HCT116 (cell line): ENCODE measurements at regions not wholly inside any gene's neighbourhood (a gene's known extent, or its start where the extent isn't known, plus 50 kb on each side); places are given as distances from the start of the nearest gene placed in this dataset.

Experiments used
- ATAC-seq: fragments of 200-7000 bp; cut with Tn5 transposase; 2 replicates; pipeline ENCODE4 v1.9.1; 2020; ENCODE audit warnings: mild to moderate bottlenecking, moderate library complexity
- BruUV-seq: library from RNA; stranded (reverse); fragments of 400-500 nt; replicated peaks from 2 replicates; lab custom pipeline; 2021; lab: Mats Ljungman, UMichigan
- CTCF ChIA-PET: fragments of 300-600 bp; sonication (Branson Sonifier 250); formaldehyde crosslinking; loops from one replicate; lab custom pipeline; 2021; ENCODE audit warnings: antibody characterized with exemption; lab: Charles Lee
- POLR2A ChIA-PET: fragments of 300-600, 350-600 bp; sonication (Branson Sonifier 250); formaldehyde crosslinking; loops from one replicate; lab custom pipeline; 2021; ENCODE audit warnings: antibody characterized with exemption; lab: Charles Lee
- RAD21 ChIA-PET, 2 experiments: fragments of 300-600 bp; sonication (Branson Sonifier 250); formaldehyde crosslinking; loops; one replicate each; lab custom pipeline; 2023; ENCODE audit warnings: low total read pairs in 2 of 2; ENCODE audit not compliant: uncharacterized antibody in 2 of 2, unreplicated experiment in 2 of 2, low non-redundant PET in 1 of 2; lab: Charles Lee
- DNase-seq: peaks from one replicate; pipeline ENCODE4 v3.0.0-alpha.2; 2010; ENCODE audit warnings: low read depth, low spot score
- H2AFZ ChIP-seq: fragments of 200-600 bp; shearing (Covaris generic), sonication (generic); 2 replicates; pipeline ENCODE4 v1.6.1; 2017; ENCODE audit warnings: low read depth, mixed run types, mixed read lengths, antibody characterized with exemption, low read length; ENCODE audit not compliant: poor library complexity, severe bottlenecking
- H3K27ac ChIP-seq: 2 replicates; pipeline ENCODE4 v1.5.1; 2012; ENCODE audit warnings: low read depth, low read length
- H3K27me3 ChIP-seq: fragments of 200-600 bp; sonication (generic); 2 replicates; pipeline ENCODE4 v1.6.1; 2016; ENCODE audit warnings: mixed run types, low read length, mixed read lengths; ENCODE audit not compliant: insufficient read depth
- H3K36me3 ChIP-seq, 2 experiments: fragments of 200-500 bp in 1 of 2; fragments of 200-600 bp in 1 of 2; sonication (Bioruptor generic) in 1 of 2; sonication (generic) in 1 of 2; 2 replicates each; pipeline versions ENCODE4 v1.5.1 to v1.6.1; 2014 to 2016; ENCODE audit warnings: low read length in 2 of 2, inconsistent platforms in 1 of 2, mixed read lengths in 1 of 2, mixed run types in 1 of 2; ENCODE audit not compliant: insufficient read depth in 2 of 2, control insufficient read depth in 1 of 2
- H3K4me1 ChIP-seq, 2 experiments: fragments of 200-600 bp in 1 of 2; sonication (generic) in 1 of 2; 2 replicates each; pipeline versions ENCODE4 v1.5.1 to v1.6.1; 2012 to 2017; ENCODE audit warnings: low read length in 2 of 2, inconsistent platforms in 1 of 2, mild to moderate bottlenecking in 1 of 2, mixed read lengths in 1 of 2, mixed run types in 1 of 2, moderate library complexity in 1 of 2; ENCODE audit not compliant: insufficient read depth in 2 of 2, control insufficient read depth in 1 of 2
- H3K4me2 ChIP-seq: fragments of 200-600 bp; sonication (generic); 2 replicates; pipeline ENCODE4 v1.6.1; 2017; ENCODE audit warnings: mixed run types, low read length, mixed read lengths
- H3K4me3 ChIP-seq, 2 experiments: fragments of 200-600 bp in 1 of 2; sonication (generic) in 1 of 2; replicated peaks in 1 of 2; 2 replicates each; pipeline ENCODE4 v1.5.1; 2011 to 2016; ENCODE audit warnings: low read length in 2 of 2, control low read depth in 1 of 2, low read depth in 1 of 2, mild to moderate bottlenecking in 1 of 2, mixed read lengths in 1 of 2, mixed run types in 1 of 2
- H3K79me2 ChIP-seq: fragments of 200-600 bp; sonication (generic); 2 replicates; pipeline ENCODE4 v1.6.1; 2017; ENCODE audit warnings: mild to moderate bottlenecking, mixed run types, low read length, moderate library complexity, mixed read lengths; ENCODE audit not compliant: insufficient read depth
- H3K9ac ChIP-seq: fragments of 200-600 bp; sonication (generic); 2 replicates; pipeline ENCODE4 v1.6.1; 2016; ENCODE audit warnings: low read length, mixed read lengths
- H3K9me2 ChIP-seq: fragments of 200-600 bp; sonication (generic), shearing (Covaris generic); 2 replicates; pipeline ENCODE4 v1.6.1; 2017; ENCODE audit warnings: mixed run types, mild to moderate bottlenecking, moderate library complexity; ENCODE audit not compliant: insufficient read depth
- H3K9me3 ChIP-seq, 2 experiments: fragments of 200-500 bp in 1 of 2; fragments of 200-600 bp in 1 of 2; sonication (Bioruptor generic) in 1 of 2; sonication (generic) in 1 of 2; 2 replicates each; pipeline ENCODE4 v1.6.1; 2014 to 2017; ENCODE audit warnings: low read length in 2 of 2, mixed read lengths in 2 of 2, inconsistent platforms in 1 of 2, low read depth in 1 of 2, mild to moderate bottlenecking in 1 of 2, mixed run types in 1 of 2, moderate library complexity in 1 of 2; ENCODE audit not compliant: control insufficient read depth in 1 of 2, insufficient read depth in 1 of 2
- H4K20me1 ChIP-seq: fragments of 200-600 bp; sonication (generic), shearing (Covaris generic); 2 replicates; pipeline ENCODE4 v1.6.1; 2017; ENCODE audit warnings: mixed run types, mild to moderate bottlenecking, moderate library complexity; ENCODE audit not compliant: insufficient read depth
- CEBPB ChIP-seq: IDR thresholded peaks from 2 replicates; pipeline ENCODE4 v1.6.1; 2012; ENCODE audit warnings: low read depth
- JUND ChIP-seq: IDR thresholded peaks from 2 replicates; pipeline ENCODE4 v1.6.1; 2012
- POLR2A ChIP-seq: IDR thresholded peaks from 2 replicates; pipeline ENCODE4 v1.7.0; 2011; ENCODE audit warnings: borderline replicate concordance; ENCODE audit not compliant: insufficient read depth, insufficient read length; ENCODE audit errors: extremely low read depth
- RAD21 ChIP-seq: IDR thresholded peaks from 2 replicates; pipeline ENCODE4 v1.6.1; 2012; ENCODE audit warnings: low read depth, mild to moderate bottlenecking
- SP1 ChIP-seq: IDR thresholded peaks from 2 replicates; pipeline ENCODE4 v1.6.1; 2012; ENCODE audit warnings: low read depth
- TCF7L2 ChIP-seq: IDR thresholded peaks from 2 replicates; pipeline ENCODE4 v1.7.0; 2011; ENCODE audit warnings: borderline replicate concordance, inconsistent platforms; ENCODE audit not compliant: insufficient read depth, insufficient read length; ENCODE audit errors: extremely low read depth
- YY1 ChIP-seq: IDR thresholded peaks from 2 replicates; pipeline ENCODE4 v1.6.1; 2011; ENCODE audit warnings: low read length, low read depth, moderate library complexity, mild to moderate bottlenecking; ENCODE audit not compliant: insufficient replicate concordance; ENCODE audit errors: extremely low read depth
- intact Hi-C: fragments of 100-400 bp; cut with micrococcal nuclease; formaldehyde crosslinking; loops from 2 replicates; pipeline ENCODE4 v1.10.0; 2022
- TF ChIP-seq, protein P1 (sequence below), 3 experiments: fragments of 200-600 bp in 1 of 3; sonication (generic) in 1 of 3; IDR thresholded peaks in 2 of 3; conservative IDR thresholded peaks in 1 of 3; 2 replicates each; pipeline ENCODE4 v1.5.1; 2012 to 2017; ENCODE audit warnings: low read depth in 2 of 3, low read length in 2 of 3, antibody characterized with exemption in 1 of 3, borderline replicate concordance in 1 of 3, control low read depth in 1 of 3, mild to moderate bottlenecking in 1 of 3, mixed read lengths in 1 of 3, mixed run types in 1 of 3, moderate library complexity in 1 of 3; ENCODE audit not compliant: insufficient read depth in 1 of 3
- TF ChIP-seq, protein P2 (sequence below): IDR thresholded peaks from 2 replicates; pipeline ENCODE4 v1.6.1; 2012
- TF ChIP-seq, protein P3 (sequence below): IDR thresholded peaks from 2 replicates; pipeline ENCODE4 v1.6.1; 2012

DNA sequence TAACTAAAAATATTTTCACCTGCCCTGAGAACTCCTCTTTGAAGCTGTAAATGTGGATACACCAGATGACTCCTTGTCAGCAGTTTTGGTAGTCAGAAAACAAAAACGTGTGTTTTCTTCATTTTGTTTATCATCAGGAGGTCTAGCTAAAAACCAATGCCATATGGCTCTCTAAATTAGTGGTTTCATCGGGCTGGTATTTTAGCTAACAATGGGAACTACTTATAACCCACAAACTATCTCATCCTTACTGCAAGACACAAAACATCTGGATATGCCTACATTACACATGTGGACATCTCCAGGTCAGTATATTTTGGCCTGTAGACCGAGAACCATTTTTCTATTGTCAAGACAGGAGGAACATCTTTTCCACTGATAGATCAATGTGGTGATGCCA, 56.2 kb downstream of the GAS1 start (continued):
- TF ChIP-seq, protein P1, sequence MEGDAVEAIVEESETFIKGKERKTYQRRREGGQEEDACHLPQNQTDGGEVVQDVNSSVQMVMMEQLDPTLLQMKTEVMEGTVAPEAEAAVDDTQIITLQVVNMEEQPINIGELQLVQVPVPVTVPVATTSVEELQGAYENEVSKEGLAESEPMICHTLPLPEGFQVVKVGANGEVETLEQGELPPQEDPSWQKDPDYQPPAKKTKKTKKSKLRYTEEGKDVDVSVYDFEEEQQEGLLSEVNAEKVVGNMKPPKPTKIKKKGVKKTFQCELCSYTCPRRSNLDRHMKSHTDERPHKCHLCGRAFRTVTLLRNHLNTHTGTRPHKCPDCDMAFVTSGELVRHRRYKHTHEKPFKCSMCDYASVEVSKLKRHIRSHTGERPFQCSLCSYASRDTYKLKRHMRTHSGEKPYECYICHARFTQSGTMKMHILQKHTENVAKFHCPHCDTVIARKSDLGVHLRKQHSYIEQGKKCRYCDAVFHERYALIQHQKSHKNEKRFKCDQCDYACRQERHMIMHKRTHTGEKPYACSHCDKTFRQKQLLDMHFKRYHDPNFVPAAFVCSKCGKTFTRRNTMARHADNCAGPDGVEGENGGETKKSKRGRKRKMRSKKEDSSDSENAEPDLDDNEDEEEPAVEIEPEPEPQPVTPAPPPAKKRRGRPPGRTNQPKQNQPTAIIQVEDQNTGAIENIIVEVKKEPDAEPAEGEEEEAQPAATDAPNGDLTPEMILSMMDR (IDR thresholded peaks at IDR 0.05 in 2 of 3, conservative IDR thresholded peaks at IDR 0.05 in 1 of 3; ENCODE audit: borderline replicate concordance in 1 of 3, insufficient read depth in 1 of 3, low read depth in 2 of 3, low read length in 2 of 3) = no peak
- no peak for TF ChIP-seq SP1
- TF ChIP-seq, all 23 proteins: peak for 0

DNA sequence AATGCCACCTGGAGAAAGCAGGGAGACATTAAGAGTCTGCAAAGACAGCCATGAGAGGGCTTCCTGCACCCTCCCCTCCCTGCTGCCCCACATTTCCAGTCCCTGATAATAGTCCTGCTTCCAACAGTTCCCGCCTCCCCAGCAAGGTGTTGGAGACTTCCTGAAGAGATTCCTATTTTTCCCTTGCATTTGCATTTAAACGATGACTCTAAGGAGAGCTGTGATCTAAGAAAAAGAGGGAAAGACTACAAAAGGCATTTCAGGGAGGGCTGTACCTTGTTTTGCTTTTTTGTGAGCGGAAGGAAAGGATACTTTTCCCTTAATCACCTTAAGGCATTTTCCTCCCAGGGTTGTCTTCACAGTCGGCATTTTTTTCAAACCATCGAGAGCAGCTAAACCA, 62.1 kb downstream of the GAS1 start:
- ChIA-PET POLR2A (no interaction called here), CTCF (no interaction called here), RAD21 (no interaction called here)
- Histone ChIP-seq H3K9ac (no peak overlapping the region), H3K4me2 (no peak overlapping the region), H3K36me3 (no peaks in the 10 kb centered on the region), H3K9me2 (no peaks in the 10 kb centered on the region), H3K27ac (no peak overlapping the region), H3K27me3 (peaks cover 46% of the 10 kb centered on the region), H2AFZ (no peak overlapping the region), H3K4me3 (no peak overlapping the region), H3K4me1 (no peaks in the 10 kb centered on the region), H3K79me2 (no peaks in the 10 kb centered on the region), H3K9me3 (no peaks in the 10 kb centered on the region)
- intact Hi-C loops = no loop called here
- no peak for ATAC-seq
- DNase-seq = no peak
- no peak for TF ChIP-seq POLR2A
- TF ChIP-seq TCF7L2 = no peak
- TF ChIP-seq, all 23 proteins: peak for 0
- no peaks in the 10 kb centered on the region for H4K20me1 ChIP-seq
- no TSS peak for BruUV-seq

DNA sequence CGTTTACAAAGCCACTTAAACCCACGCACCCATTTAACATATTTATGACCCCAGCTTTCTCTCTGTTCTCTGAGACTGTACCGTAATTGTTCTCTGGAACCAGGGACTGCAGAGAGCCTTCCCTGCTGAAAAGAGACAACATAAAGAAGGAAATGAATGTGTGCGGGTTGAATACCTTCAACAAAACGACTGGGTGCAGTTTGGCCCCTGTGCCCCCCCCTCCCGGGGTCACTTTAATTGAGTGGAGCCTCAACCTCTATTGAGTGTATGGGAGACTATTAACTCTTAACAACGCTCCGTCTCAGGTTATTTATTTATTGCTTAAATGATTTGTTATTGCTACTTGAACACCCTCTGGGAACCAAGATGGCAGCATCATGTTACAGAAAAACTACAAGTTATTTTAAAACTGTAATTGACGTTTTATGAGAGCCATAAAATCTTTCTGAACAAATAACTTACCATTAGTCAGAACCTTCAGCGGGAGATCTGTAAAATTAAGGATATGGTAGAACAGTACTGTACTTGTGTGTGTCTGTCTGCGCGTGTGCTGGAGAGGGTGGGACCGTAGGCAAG, 70.6 kb downstream of the GAS1 start:
- no peak for ATAC-seq
- Histone ChIP-seq H3K27me3 (peaks cover 68% of the 10 kb centered on the region), H4K20me1 (no peaks in the 10 kb centered on the region), H3K4me1 (no peaks in the 10 kb centered on the region), H3K4me3 (no peak overlapping the region), H3K9me2 (no peaks in the 10 kb centered on the region), H3K79me2 (no peaks in the 10 kb centered on the region), H3K36me3 (no peaks in the 10 kb centered on the region), H3K27ac (no peak overlapping the region), H3K9me3 (no peaks in the 10 kb centered on the region), H3K4me2 (no peak overlapping the region), H3K9ac (no peak overlapping the region), H2AFZ (no peak overlapping the region)
- TF ChIP-seq, protein P2, sequence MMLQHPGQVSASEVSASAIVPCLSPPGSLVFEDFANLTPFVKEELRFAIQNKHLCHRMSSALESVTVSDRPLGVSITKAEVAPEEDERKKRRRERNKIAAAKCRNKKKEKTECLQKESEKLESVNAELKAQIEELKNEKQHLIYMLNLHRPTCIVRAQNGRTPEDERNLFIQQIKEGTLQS = no peak
- TF ChIP-seq RAD21 (no peak), YY1 (no peak), JUND (no peak), CEBPB (no peak), TCF7L2 (no peak)
- TF ChIP-seq, protein P3, sequence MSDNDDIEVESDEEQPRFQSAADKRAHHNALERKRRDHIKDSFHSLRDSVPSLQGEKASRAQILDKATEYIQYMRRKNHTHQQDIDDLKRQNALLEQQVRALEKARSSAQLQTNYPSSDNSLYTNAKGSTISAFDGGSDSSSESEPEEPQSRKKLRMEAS = no peak
- POLR2A ChIA-PET = no interaction called here
- BruUV-seq = no TSS peak
- DNase-seq = no peak
- RAD21 ChIA-PET = no interaction called here
- CTCF ChIA-PET = no interaction called here
- intact Hi-C loops = no loop called here
